Sciatic nerve (tissue), 2 donors: ENCODE measurements at regions not wholly inside any gene's neighbourhood (a gene's known extent, or its start where the extent isn't known, plus 50 kb on each side); places are given as distances from the start of the nearest gene placed in this dataset.

Experiments used
- ATAC-seq: fragments of 200-7000 bp; cut with Tn5 transposase; one replicate; pipeline ENCODE4 v1.9.1; 2020; ENCODE audit warnings: mild to moderate bottlenecking, moderate library complexity
- DNase-seq: peaks from one replicate; pipeline ENCODE4 v3.0.0-alpha.2; 2020; ENCODE audit warnings: low spot score
- intact Hi-C: fragments of 100-400 bp; cut with DNase I; formaldehyde crosslinking; loops from one replicate; pipeline ENCODE4 v1.14.2; 2022
- donor health status: DM: no; HTN: no; CAD: no.
- donor health status: DM: no; HTN: no; CAD: no.

- intact Hi-C loops = no loop called here
- ATAC-seq (no peak), DNase-seq (no peak)
Measured at GRCh38 chr9:16312962-16313546, 557.4 kb downstream of the BNC2 start.

DNA sequence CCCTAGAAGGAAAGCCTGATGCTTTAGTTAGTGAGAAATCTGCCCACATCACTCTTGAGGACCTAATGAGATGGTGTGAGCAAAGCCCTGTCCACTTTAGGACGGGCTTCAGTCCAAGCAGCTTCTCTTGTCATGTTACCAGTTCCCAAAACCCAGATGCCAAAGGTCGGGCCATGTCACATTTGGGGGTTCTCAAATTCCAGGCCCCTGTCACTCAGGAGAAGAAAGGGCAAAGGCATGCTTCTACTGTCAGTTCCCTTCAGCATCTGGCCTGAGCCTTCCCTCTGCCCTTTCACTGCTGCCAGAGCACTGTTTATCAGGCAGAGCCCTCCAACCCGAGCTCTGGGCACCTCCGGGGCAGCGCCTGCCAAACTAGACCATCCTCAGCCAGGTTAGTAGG lies 556.0 kb downstream of the BNC2 start:
- DNase-seq (no peak), ATAC-seq (no peak)
- intact Hi-C loops = no loop called here

DNA sequence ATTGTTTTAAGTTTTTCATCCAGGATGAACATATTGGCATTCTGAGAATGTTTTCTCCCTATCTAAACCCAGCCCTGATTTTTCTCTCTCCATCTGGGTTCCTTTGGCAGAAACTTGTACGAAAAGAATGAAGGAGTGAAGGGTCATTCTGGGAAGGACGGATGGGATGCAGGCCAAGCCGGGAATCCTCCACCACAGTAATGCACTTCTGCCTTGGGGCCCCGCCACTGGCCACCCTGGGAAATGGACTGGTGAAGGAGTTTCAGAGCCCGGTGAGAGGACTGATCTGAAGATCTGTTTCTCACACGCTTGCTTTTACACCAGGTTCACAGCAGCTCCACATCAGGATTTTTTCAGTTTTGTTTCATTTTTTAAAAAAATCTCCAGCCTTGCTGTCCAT lies 554.8 kb downstream of the BNC2 start:
- ATAC-seq = peak; percentile 51
- intact Hi-C loops = no loop called here
- peak; percentile 69 for DNase-seq

DNA sequence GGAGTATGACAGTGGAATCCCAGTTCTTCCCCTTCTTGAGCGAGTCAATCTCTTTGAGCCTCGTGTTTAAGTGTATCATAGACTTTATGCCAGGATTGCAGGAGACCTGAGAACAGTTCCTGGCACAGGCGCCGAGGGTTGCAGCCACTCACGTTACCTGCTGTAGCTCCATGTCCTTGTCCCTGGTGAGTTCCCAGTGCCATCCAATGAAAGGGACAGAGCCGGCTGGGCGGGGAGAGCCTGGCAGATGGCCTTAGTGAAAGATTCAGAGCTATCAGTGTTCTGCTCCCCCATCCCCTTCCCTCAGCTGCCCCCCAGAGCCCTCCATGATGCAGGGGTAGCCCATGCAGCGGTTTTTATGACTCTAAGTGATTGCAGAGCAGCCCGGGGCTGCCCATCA lies 554.0 kb downstream of the BNC2 start:
- no peak for ATAC-seq

DNA sequence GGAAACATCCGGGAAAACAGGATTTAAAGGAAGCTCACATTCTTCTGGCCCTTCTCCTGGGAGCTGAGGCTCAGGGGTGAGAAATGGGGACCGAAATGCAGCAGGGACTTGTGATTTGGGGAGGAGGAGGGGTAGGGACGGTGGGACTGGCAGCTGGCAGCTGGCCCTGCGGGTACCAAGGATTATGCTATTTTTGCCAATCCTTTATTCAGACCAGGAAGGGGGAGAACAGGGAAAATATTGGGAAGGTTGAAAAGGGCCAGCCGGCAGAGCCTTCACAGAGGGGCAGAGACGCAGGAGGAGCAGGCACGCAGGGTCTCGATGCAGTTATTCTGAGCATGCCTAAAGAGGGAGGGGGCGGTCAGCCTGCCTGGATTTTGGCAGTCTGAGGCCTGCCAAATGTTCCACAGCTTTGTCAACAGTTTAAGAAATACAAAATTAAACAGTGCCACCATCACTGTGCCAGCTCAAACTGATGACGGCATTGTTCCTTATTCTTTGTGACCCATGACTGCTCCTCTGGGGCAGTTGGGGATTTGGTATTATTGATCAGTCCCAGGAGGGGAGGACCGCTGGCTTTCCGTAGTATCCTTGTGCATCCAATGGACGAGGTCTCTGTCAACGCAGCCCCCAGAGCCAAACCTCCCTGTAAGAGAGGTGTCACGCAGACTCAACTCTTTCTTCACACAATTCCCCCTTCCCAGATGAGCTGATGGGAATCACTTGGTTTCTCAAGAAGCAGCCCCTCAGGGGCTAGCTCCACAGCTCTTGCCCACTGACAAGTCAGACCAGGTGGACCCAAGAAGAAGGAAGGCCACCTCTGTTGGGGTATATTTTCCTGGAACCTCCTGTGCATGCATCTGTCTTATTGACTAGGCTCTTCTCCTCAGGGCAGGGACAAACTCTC lies 553.3 kb downstream of the BNC2 start:
- ATAC-seq (no peak), DNase-seq (no peak)
- intact Hi-C loops = no loop called here

More for the DNA sequence above, 554.0 kb downstream of the BNC2 start:
- intact Hi-C loops = no loop called here
- no peak for DNase-seq

DNA sequence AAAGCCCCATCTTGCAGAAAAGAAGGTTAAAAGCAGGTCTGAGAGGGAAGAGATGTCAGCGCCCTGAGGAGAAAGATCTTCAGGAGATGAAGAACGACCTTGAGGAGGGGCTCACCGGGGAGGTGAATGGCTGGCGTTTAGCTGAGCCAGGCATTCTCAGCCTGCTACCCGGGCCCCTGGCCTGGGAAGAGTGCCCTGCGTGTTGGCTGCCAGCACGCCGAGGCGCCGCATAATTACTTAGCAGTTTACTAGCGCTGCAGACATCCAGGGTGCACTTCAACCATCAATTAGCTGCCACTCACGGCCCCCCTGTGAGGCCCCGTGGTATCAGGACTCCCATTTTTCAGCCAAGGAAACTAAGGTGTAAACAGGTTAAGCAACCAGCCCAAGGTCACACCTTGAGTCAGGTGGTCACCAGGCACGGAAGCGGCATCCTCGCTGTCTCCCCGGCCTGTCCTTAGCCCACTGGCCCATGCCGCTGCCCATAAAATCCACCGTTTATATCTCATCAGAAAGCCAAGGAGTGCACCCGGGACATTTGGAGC lies 551.9 kb downstream of the BNC2 start:
- ATAC-seq = no peak
- intact Hi-C loops = no loop called here
- DNase-seq = no peak

DNA sequence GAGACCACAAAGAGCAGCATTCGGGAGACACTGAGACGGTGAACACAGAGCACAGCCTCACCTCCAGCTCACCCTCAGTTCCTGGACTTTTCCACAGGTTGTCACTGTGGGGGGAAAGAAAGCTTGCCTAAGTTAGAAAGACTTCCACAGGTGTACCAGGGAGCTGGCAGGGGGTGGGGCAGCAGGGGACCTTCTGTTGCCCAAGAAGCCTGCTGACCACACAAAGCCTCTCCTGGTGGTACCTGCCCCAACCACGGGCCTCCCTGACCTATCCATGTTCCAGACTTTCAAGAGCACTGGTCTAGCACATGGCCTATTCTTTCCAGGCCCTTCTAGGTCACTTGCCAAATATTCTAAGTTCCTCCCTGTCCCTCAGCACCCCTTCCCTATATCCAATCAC lies 550.8 kb downstream of the BNC2 start:
- no peak for DNase-seq
- ATAC-seq = no peak
- intact Hi-C loops = no loop called here

GRCh38 chr9:16320338-16320902 lies 550.0 kb downstream of the BNC2 start:
- ATAC-seq = no peak
- DNase-seq = no peak
- intact Hi-C loops = no loop called here

DNA sequence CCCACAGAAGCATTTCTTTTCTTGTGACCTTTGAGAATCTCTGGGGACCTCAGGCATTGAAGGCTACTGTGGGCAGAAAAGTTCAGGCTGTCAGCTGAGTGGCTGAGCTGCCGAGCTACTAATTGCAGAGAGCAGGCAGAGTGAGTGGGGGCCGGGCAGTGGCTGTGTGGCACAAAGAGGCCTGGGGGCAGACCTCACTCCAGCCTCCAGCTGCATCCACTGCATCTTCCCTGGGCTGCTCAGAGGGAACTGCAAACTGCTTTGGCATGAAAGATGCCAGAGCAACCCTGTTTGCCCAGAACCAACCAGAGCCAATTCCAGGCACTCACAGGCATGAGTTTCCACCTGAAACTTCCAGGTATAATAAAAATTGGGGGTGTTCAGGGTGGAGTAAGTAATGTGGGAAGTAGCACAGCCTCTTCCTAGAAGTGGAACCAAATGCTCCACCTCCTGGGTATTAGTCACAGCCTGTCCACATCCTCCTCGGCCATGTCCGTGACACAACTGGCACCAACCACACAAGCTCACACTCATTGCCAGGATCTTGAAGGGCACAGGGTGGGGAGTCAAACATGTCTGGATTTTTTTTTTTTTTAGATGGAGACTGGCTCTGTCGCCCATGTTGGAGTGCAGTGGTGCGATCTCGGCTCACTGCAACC lies 548.9 kb downstream of the BNC2 start:
- DNase-seq (no peak), ATAC-seq (peak; percentile 44)
- intact Hi-C loops = no loop called here

DNA sequence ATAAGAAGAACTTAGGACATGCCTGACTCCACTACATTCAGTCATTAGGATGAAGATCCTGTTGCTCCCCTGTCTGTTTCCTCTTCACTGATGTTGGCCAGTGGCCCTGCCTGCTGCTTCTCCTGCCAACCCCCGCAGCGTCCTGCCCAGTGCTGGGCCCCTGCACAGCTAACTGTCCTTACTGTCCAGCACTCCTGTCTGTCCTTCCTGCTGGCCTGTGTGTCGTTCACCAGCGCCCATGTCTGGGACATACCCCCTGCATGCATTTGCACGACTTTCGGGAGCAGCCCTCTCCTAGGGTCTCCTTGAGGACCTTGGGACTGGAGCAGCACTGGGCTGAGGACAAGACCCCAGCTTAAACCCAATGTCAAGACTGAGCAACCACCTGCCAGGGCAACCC lies 547.6 kb downstream of the BNC2 start:
- ATAC-seq (no peak), DNase-seq (no peak)
- intact Hi-C loops = no loop called here

DNA sequence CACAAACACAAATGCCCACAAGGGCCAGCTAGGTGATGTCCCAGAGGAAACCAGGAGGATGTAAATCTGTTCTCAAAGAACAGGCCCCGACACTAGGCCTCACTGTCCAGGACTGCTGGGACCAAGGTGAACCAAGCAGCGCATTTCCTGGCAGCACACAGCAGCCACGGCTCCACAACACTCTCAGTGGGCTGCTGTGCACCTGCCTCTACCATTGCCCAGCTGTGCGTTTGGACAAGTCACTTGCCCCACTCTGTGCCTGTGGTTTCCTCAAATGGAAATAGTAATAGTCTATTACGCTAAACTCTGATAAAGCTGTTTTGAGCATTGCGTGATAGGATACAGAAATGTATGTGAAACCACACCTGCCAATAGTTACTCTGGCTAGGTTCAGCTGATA lies 544.5 kb downstream of the BNC2 start:
- DNase-seq = no peak
- intact Hi-C loops = no loop called here

GRCh38 chr9:16328349-16328748 lies 542.1 kb downstream of the BNC2 start:
- DNase-seq = no peak
- no peak for ATAC-seq
- intact Hi-C loops = no loop called here

More for the DNA sequence above, 544.5 kb downstream of the BNC2 start:
- ATAC-seq = no peak

- intact Hi-C loops = no loop called here
- ATAC-seq = peak; percentile 43
- DNase-seq = no peak
Measured at GRCh38 chr9:16329671-16330113, 540.8 kb downstream of the BNC2 start.

GRCh38 chr9:16331031-16331430 lies 539.4 kb downstream of the BNC2 start:
- ATAC-seq = no peak
- DNase-seq = no peak

GRCh38 chr9:16331527-16331926 lies 538.9 kb downstream of the BNC2 start:
- intact Hi-C loops = no loop called here
- DNase-seq = no peak
- no peak for ATAC-seq

More at GRCh38 chr9:16331031-16331430, 539.4 kb downstream of the BNC2 start:
- intact Hi-C loops = no loop called here

DNA sequence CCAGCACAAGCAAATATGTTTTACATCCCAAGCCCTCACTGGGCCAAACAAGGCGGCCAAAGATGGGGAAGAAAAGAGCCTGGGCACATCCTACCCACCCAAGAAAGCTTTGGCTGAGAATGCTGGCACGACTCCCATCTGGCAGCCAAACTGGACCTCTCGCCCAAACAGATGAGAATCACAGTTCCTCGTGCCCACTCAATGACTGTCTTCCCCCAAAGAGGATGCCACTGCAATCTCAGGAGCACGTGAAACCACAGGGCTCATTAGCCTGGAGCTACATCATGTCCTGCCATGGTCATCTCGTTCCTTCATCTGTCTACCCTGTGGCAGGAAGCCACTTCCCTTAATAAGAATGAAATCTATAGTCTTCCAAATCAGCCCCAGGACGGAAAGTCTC lies 536.8 kb downstream of the BNC2 start:
- intact Hi-C loops = no loop called here
- no peak for DNase-seq
- no peak for ATAC-seq

GRCh38 chr9:16335788-16336580 lies 534.5 kb downstream of the BNC2 start:
- ATAC-seq (peak; percentile 97), DNase-seq (peak; percentile 77)
- intact Hi-C loops = no loop called here

- intact Hi-C loops = no loop called here
- DNase-seq (no peak), ATAC-seq (no peak)
Measured at GRCh38 chr9:16336833-16337232, 533.6 kb downstream of the BNC2 start.
